Fibroblast of skin of left quadriceps (primary cell): ENCODE measurements at regions not wholly inside any gene's neighbourhood (a gene's known extent, or its start where the extent isn't known, plus 50 kb on each side); places are given as distances from the start of the nearest gene placed in this dataset.
"Not testable (repeated sequence)": the region's sequence is repeated elsewhere in the genome, so short reads cannot be mapped to it uniquely, and the experiment has no call there.

Source experiments
- DNase-seq, 2 experiments: peaks; one replicate each; pipeline ENCODE4 v3.0.0-alpha.2; 2013; ENCODE audit warnings: low read depth in 2 of 2

GRCh38 chr11:69904974-69905535, 85.8 kb upstream of the FGF3 start:
- no peak for DNase-seq

GRCh38 chr11:69905611-69906452, 86.6 kb upstream of the FGF3 start:
- no peak for DNase-seq

- DNase-seq = no peak
These were observed 87.3 kb upstream of the FGF3 start for GRCh38 chr11:69906453-69906907.

GRCh38 chr11:69907611-69908010, 88.4 kb upstream of the FGF3 start:
- DNase-seq = no peak

- DNase-seq = no peak
These were observed 89.5 kb upstream of the FGF3 start for GRCh38 chr11:69908511-69909220.

- no peak for DNase-seq
These were observed 90.6 kb upstream of the FGF3 start for GRCh38 chr11:69909561-69910518.

GRCh38 chr11:69910519-69911309, 91.5 kb upstream of the FGF3 start:
- no peak for DNase-seq

- DNase-seq = no peak
These were observed 92.3 kb upstream of the FGF3 start for GRCh38 chr11:69911310-69912160.

GRCh38 chr11:69912161-69912910, 93.1 kb upstream of the FGF3 start:
- no peak for DNase-seq

GRCh38 chr11:69912911-69913451, 93.8 kb upstream of the FGF3 start:
- no peak for DNase-seq

GRCh38 chr11:69913591-69914285, 94.5 kb upstream of the FGF3 start:
- DNase-seq = no peak

GRCh38 chr11:69914286-69915150, 95.3 kb upstream of the FGF3 start:
- DNase-seq = no peak

GRCh38 chr11:69915151-69915500, 95.9 kb upstream of the FGF3 start:
- DNase-seq = no peak

GRCh38 chr11:69915501-69916250, 96.5 kb upstream of the FGF3 start:
- peak; percentile 20 to 23 for DNase-seq

- DNase-seq = not testable (repeated sequence)
These were observed 97.0 kb upstream of the FGF3 start for GRCh38 chr11:69916251-69916649.

GRCh38 chr11:69916806-69917387, 97.7 kb upstream of the FGF3 start:
- no peak for DNase-seq
